Right atrium auricular region (tissue), 2 donors: ENCODE measurements at regions not wholly inside any gene's neighbourhood (a gene's known extent, or its start where the extent isn't known, plus 50 kb on each side); places are given as distances from the start of the nearest gene placed in this dataset.

ENCODE experiments used
- DNase-seq: peaks from one replicate; pipeline ENCODE4 v3.0.0-alpha.2; 2019; ENCODE audit warnings: low spot score
- H3K27ac ChIP-seq, 2 donors: fragments of 200-600 bp; sonication (generic); 1 replicate in 1 of 2; 2 replicates in 1 of 2; pipeline ENCODE4 v1.5.1; 2016 to 2019
- H3K27me3 ChIP-seq, 2 donors: fragments of 200-600 bp; sonication (generic); one replicate each; pipeline versions ENCODE4 v1.5.1 to v1.6.0; 2017 to 2019
- H3K36me3 ChIP-seq: fragments of 200-600 bp; sonication (generic); one replicate; pipeline ENCODE4 v1.5.1; 2016
- H3K4me1 ChIP-seq, 2 donors: fragments of 200-600 bp; sonication (generic); one replicate each; pipeline versions ENCODE4 v1.5.1 to v1.6.0; 2017 to 2019
- H3K4me3 ChIP-seq, 2 donors: fragments of 200-600 bp; sonication (generic); 1 replicate in 1 of 2; 2 replicates in 1 of 2; pipeline ENCODE4 v1.5.1; 2017 to 2019; ENCODE audit warnings: mild to moderate bottlenecking in 1 of 2, moderate library complexity in 1 of 2
- H3K9me3 ChIP-seq, 2 donors: fragments of 200-600 bp; sonication (generic); one replicate each; pipeline ENCODE4 v1.5.1; 2019
- CTCF ChIP-seq, 2 donors: fragments of 200-600 bp; sonication (generic); IDR thresholded peaks; one replicate each; pipeline ENCODE4 v1.5.1; 2019; ENCODE audit warnings: antibody characterized with exemption in 2 of 2

GRCh38 chr2:117217145-117217544, 597.3 kb upstream of the DDX18 start:
- Histone ChIP-seq H3K4me3 (no peak overlapping the region), H3K9me3 (no peaks in the 10 kb centered on the region), H3K36me3 (no peaks in the 10 kb centered on the region), H3K27me3 (no peaks in the 10 kb centered on the region), H3K27ac (no peak overlapping the region), H3K4me1 (no peaks in the 10 kb centered on the region)
- no peak for TF ChIP-seq CTCF (IDR thresholded peaks at IDR 0.05)
- DNase-seq: no peak

DNA sequence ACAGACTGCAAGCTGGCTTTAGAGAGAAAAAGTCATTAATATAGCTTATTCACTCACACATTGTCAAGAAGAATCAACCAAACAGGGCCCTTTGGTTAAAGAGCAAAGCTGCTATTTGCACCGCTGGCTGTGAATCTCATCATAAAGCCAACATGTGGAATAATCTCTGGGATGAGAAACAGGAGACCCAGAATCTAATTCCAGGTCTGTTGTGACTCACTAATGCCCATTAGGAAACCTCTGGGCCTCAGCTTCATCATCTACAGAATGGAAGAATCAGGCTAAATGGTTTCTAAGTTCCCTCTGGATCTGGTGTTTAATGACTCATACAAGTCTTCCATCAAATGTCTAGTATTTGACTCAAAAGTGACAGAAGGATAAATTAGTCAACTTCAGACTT, 591.7 kb upstream of the DDX18 start:
- Histone ChIP-seq H3K9me3 (no peaks in the 10 kb centered on the region), H3K36me3 (no peaks in the 10 kb centered on the region), H3K27me3 (no peaks in the 10 kb centered on the region), H3K27ac (no peak overlapping the region), H3K4me1 (no peaks in the 10 kb centered on the region), H3K4me3 (no peak overlapping the region)
- no peak for DNase-seq
- TF ChIP-seq CTCF (IDR thresholded peaks at IDR 0.05): no peak

DNA sequence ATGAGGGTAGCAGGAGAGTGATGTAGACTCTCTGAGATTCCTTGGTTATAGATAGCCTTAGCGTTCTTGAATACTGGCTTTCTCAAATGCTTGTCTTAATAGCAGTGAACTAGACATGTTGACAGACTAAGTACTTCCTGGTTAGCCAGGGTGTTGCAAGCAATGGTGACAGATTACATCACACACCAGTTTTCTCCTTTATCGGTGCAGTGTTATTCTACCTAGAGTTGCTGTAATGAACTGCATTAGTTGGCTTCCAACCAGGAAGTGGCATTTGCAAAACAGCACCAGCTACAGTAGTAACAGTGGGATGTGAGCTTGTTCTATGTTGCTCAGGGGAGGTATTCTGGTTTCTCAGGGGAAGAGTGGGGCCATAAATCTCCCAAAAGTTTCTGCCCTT, 582.2 kb upstream of the DDX18 start:
- Histone ChIP-seq H3K9me3 (peaks cover 0 to 25% of the 10 kb centered on the region in 2 donors), H3K4me3 (no peak overlapping the region)

GRCh38 chr2:117257362-117257761, 557.1 kb upstream of the DDX18 start:
- peaks cover 0 to 6% of the 10 kb centered on the region in 2 donors for H3K9me3 ChIP-seq
- H3K27me3 ChIP-seq: no peaks in the 10 kb centered on the region
- no peak for DNase-seq
- H3K4me3 ChIP-seq: no peak overlapping the region
- no peaks in the 10 kb centered on the region for H3K36me3 ChIP-seq
- no peak for TF ChIP-seq CTCF (IDR thresholded peaks at IDR 0.05)
- no peak overlapping the region for H3K27ac ChIP-seq
- H3K4me1 ChIP-seq: no peaks in the 10 kb centered on the region

More for the DNA sequence above, 582.2 kb upstream of the DDX18 start:
- Histone ChIP-seq H3K27ac (no peak overlapping the region), H3K27me3 (no peaks in the 10 kb centered on the region), H3K4me1 (no peaks in the 10 kb centered on the region), H3K36me3 (no peaks in the 10 kb centered on the region)
- no peak for TF ChIP-seq CTCF (IDR thresholded peaks at IDR 0.05)
- no peak for DNase-seq

- Histone ChIP-seq H3K9me3 (peaks cover 0 to 7% of the 10 kb centered on the region in 2 donors), H3K36me3 (no peaks in the 10 kb centered on the region), H3K4me1 (no peaks in the 10 kb centered on the region), H3K4me3 (no peak overlapping the region), H3K27me3 (no peaks in the 10 kb centered on the region), H3K27ac (no peak overlapping the region)
- DNase-seq: no peak
- no peak for TF ChIP-seq CTCF (IDR thresholded peaks at IDR 0.05)
Measured at GRCh38 chr2:117269574-117269973, 544.9 kb upstream of the DDX18 start.

- Histone ChIP-seq H3K27ac (no peak overlapping the region), H3K4me1 (no peaks in the 10 kb centered on the region), H3K36me3 (no peaks in the 10 kb centered on the region), H3K4me3 (no peak overlapping the region), H3K9me3 (peaks cover 0 to 4% of the 10 kb centered on the region in 2 donors), H3K27me3 (no peaks in the 10 kb centered on the region)
- TF ChIP-seq CTCF (IDR thresholded peaks at IDR 0.05): no peak
- DNase-seq: no peak
Measured at GRCh38 chr2:117271631-117272030, 542.9 kb upstream of the DDX18 start.
